WERI-Rb-1 (cell line): ENCODE measurements at regions not wholly inside any gene's neighbourhood (a gene's known extent, or its start where the extent isn't known, plus 50 kb on each side); places are given as distances from the start of the nearest gene placed in this dataset.
"Not testable (repeated sequence)": the region's sequence is repeated elsewhere in the genome, so short reads cannot be mapped to it uniquely, and the experiment has no call there.

Experiments
- DNase-seq: peaks from one replicate; pipeline ENCODE4 v3.0.0-alpha.2; 2020
- H3K27ac ChIP-seq: fragments of 250-450 bp; sonication (Bioruptor Pico); 2 replicates; pipeline ENCODE4 v1.5.1; 2020; ENCODE audit warnings: mild to moderate bottlenecking, moderate library complexity
- H3K27me3 ChIP-seq: fragments of 250-450 bp; sonication (Bioruptor Pico); 2 replicates; pipeline ENCODE4 v1.5.1; 2021; ENCODE audit warnings: mild to moderate bottlenecking, low read depth, moderate library complexity; ENCODE audit not compliant: insufficient read depth, severe bottlenecking
- H3K36me3 ChIP-seq: fragments of 250-450 bp; sonication (Bioruptor Pico); 2 replicates; pipeline ENCODE4 v1.5.1; 2020; ENCODE audit warnings: mild to moderate bottlenecking, moderate library complexity
- H3K4me3 ChIP-seq: 2 replicates; pipeline ENCODE4 v1.5.1; 2011; ENCODE audit warnings: low read depth, mild to moderate bottlenecking, control low read depth, low read length
- H3K9me3 ChIP-seq: fragments of 250-450 bp; sonication (Bioruptor Pico); 2 replicates; pipeline ENCODE4 v1.5.1; 2021; ENCODE audit warnings: mild to moderate bottlenecking, moderate library complexity; ENCODE audit not compliant: severe bottlenecking

DNA sequence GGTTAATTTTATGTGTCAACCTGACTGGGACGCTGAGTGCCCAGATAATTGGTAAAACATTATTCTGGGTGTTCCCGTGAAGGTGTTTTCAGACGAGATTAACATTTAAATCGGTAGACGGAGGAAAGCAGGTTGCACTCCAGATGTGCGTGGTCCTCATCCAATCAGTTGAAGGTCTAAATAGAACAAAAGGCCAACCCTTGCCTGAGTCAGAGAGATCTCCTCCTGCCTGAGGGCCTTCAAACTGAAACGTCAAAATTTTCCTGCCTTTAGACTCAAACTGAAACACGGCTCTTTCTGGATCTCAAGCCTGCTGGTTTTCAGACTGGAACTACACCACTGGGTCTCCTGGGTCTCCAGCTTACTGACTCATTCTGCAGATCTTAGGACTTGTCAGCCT is 70.9 kb downstream of the NPIPA5 start:
- H3K9me3 ChIP-seq, H3K4me3 ChIP-seq, DNase-seq, H3K36me3 ChIP-seq, H3K27ac ChIP-seq, H3K27me3 ChIP-seq: not testable (repeated sequence)

DNA sequence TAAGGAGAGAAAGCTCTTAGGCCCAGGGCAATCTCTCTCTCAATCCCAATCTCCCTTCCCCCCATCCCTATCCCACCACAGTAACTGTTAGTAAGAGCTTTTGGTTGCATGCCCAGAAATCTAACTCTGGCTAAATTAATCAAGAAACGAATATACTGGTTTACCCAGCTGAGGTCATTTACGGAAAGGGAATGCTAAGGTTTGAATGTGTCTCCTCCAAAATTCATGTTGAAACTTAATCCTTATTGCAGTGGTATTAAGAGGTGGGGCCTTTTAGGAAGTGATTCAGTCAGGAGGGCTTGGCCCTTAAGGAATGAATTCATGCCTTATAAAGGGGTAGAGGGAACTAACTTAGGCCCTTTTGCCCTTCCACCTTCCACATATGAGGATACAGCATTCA is 72.2 kb downstream of the NPIPA5 start:
- not testable (repeated sequence) for H3K27ac ChIP-seq, H3K36me3 ChIP-seq, DNase-seq, H3K4me3 ChIP-seq, H3K27me3 ChIP-seq, H3K9me3 ChIP-seq

- not testable (repeated sequence) for H3K4me3 ChIP-seq, H3K27me3 ChIP-seq, H3K36me3 ChIP-seq, H3K9me3 ChIP-seq, H3K27ac ChIP-seq, DNase-seq
These were observed 74.3 kb downstream of the NPIPA5 start for GRCh38 chr16:15303667-15304324.

DNA sequence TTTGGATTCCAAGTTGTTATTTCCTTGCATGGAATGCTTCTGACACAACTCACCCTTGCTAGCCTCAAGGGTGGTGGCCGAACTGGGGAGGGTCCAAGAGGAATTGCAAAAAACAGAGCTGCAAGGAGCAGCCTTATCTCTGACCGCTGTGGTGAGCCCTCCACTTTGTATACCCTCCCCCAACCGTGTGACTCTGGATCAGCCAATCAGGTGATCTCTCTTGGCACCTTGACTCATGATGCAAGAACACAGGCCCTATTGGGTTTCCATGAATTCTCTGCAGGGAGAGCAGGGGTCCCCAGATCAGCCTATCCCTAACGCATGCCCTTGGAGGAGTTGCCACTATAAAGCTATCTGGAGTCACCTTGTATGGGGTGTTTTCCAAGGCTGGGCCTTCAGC is 81.0 kb downstream of the NPIPA5 start:
- not testable (repeated sequence) for H3K27ac ChIP-seq, H3K9me3 ChIP-seq, H3K4me3 ChIP-seq, DNase-seq, H3K36me3 ChIP-seq, H3K27me3 ChIP-seq

DNA sequence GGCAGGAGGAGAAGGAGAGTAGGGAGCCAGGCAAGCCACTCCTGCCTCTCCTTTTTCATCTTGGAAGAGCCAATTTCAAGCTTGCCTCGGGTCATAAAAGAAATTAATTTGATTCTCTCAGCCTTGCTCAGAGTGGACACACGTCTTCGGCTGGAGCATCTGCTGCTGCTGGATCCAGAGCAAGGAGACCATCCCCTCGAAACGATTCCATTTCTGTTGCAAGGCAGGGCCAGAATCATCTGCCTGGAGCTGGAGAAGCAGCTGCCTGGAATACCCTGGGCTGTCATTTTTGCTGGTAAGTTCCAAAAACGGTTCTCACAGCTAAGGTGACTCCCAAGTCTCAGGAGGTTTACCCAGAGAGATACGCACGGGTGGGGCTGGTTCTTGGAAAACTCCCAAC is 103.3 kb downstream of the NPIPA5 start:
- not testable (repeated sequence) for DNase-seq, H3K27ac ChIP-seq, H3K9me3 ChIP-seq, H3K36me3 ChIP-seq, H3K27me3 ChIP-seq, H3K4me3 ChIP-seq

DNA sequence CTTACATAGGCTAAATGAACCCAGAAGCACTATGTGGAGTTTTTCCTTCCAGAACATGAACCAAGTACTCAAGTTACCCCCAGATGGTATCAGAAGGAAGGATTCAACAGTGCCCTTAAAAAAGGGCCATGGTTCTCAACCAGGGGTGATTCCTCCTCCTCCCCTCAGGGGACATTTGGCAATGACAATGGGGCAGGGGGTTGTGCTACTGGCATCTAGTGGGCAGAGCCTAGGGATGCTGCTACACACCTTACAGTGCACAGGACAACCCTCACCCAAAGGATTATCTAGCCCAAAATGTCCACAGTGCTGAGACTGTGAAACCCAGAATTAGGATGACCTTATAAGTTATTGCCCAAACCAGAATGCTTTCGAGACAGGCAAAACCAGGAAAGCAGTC is 104.1 kb downstream of the NPIPA5 start:
- not testable (repeated sequence) for H3K27me3 ChIP-seq, H3K36me3 ChIP-seq, DNase-seq, H3K27ac ChIP-seq, H3K4me3 ChIP-seq, H3K9me3 ChIP-seq

GRCh38 chr16:15266941-15267340 is 111.2 kb downstream of the NPIPA5 start:
- not testable (repeated sequence) for DNase-seq, H3K36me3 ChIP-seq, H3K27me3 ChIP-seq, H3K4me3 ChIP-seq, H3K27ac ChIP-seq, H3K9me3 ChIP-seq

DNA sequence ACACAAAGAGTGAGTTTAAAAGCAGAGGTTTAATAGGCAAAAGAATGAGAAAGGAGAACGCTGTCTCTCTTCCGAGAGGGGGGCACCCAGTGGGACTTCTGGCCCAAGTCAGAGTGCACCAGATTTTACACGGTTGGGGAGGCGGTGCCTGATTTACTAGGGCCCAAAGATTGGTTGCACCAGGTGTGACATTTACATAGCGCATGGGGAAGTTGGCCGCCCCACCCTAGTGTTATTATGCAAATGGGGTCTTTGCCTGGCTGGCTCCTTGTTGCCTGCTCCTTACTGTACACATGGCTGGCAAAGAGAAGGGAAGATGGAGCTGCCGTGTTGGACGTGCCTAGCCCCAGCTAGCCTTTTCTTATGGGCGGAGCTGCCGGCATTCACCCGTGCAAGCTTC is 115.9 kb downstream of the NPIPA5 start:
- not testable (repeated sequence) for H3K4me3 ChIP-seq, H3K27ac ChIP-seq, H3K36me3 ChIP-seq, H3K27me3 ChIP-seq, DNase-seq, H3K9me3 ChIP-seq

DNA sequence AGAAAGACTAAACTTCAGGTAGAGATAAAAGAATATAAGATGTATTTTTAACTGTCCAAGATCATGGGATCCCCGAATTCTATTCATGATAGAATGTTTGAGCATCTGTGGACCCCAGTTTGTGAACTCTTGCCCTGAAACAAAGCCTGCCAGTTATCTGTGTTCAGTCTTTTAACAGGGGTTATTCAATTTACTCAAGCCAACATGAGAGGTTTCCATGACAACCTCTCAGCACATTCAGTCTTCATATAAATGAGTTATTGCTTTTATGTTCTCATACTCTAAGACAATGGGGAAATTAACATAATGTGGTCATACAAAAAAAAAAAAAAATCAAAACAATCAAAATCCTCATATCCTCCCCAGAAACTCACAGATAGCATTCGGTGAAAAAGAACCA is 130.1 kb downstream of the NPIPA5 start:
- not testable (repeated sequence) for H3K27ac ChIP-seq, H3K9me3 ChIP-seq

GRCh38 chr16:15236674-15237323 is 141.3 kb downstream of the NPIPA5 start:
- not testable (repeated sequence) for H3K4me3 ChIP-seq, DNase-seq, H3K27me3 ChIP-seq, H3K9me3 ChIP-seq, H3K27ac ChIP-seq, H3K36me3 ChIP-seq

More for the DNA sequence above, 130.1 kb downstream of the NPIPA5 start:
- H3K27me3 ChIP-seq, H3K36me3 ChIP-seq, DNase-seq, H3K4me3 ChIP-seq: not testable (repeated sequence)

- not testable (repeated sequence) for H3K4me3 ChIP-seq, H3K27me3 ChIP-seq, DNase-seq, H3K9me3 ChIP-seq, H3K36me3 ChIP-seq, H3K27ac ChIP-seq
These were observed 141.1 kb upstream of the RRN3 start for GRCh38 chr16:15235140-15235539.

GRCh38 chr16:15234702-15235101 is 140.6 kb upstream of the RRN3 start:
- not testable (repeated sequence) for H3K27me3 ChIP-seq, H3K36me3 ChIP-seq, H3K4me3 ChIP-seq, H3K27ac ChIP-seq, DNase-seq, H3K9me3 ChIP-seq

DNA sequence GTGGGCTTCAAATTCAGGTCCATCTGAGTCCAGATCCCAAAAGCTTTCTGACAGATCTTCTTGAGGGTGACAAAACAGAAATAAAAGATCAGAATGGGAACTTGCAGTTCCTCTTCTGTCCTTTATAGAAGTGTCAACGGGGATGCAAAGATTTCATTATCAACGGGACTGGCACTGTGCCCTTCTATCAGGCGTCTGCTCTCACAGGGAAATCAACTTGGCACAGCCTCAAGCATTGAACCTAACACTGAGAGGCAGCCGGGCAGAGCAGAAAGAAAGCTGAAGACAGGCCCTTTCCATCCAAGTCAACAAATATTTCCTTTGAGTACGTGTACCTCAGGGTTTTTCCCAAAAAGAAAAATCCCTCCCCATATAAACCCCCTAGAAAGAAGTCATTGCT is 136.4 kb upstream of the RRN3 start:
- H3K27ac ChIP-seq, DNase-seq, H3K4me3 ChIP-seq, H3K27me3 ChIP-seq, H3K9me3 ChIP-seq, H3K36me3 ChIP-seq: not testable (repeated sequence)

DNA sequence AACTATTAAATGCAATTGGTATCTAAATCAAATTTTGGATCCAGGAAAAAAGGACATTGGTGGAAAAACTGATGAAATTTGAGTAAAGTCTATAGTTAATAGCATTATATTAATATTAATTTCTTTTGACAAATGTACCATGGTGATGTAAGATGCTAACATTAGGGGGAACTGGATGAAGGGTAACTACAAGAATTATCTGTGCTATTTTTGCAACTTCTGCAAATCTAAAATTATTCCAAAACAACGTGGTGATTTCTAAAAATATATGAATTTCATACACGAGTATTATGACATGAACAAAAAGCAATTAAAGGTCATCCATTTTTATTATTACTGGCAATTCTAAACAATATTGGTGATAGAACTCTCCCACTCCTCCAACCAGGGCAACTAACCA is 135.6 kb upstream of the RRN3 start:
- not testable (repeated sequence) for H3K36me3 ChIP-seq, H3K9me3 ChIP-seq, H3K4me3 ChIP-seq, DNase-seq, H3K27ac ChIP-seq, H3K27me3 ChIP-seq

- H3K4me3 ChIP-seq, H3K27me3 ChIP-seq, H3K27ac ChIP-seq, DNase-seq, H3K9me3 ChIP-seq, H3K36me3 ChIP-seq: not testable (repeated sequence)
These were observed 130.6 kb upstream of the RRN3 start for GRCh38 chr16:15224651-15225050.
